ENCODE measurements at regions not wholly inside any gene's neighbourhood (a gene's known extent, or its start where the extent isn't known, plus 50 kb on each side); places are given as distances from the start of the nearest gene placed in this dataset.
A peak's percentile ranks its signal among the peaks of the same experiment; 100 is the strongest.

- FAIRE-seq: no peak
- peak; percentile 17 for DNase-seq (ENCODE audit: low read depth)
- Histone ChIP-seq H3K4me3 (ENCODE audit: low read depth, low read length) (no peak overlapping the region), H3K36me3 (ENCODE audit: control insufficient read depth, insufficient read depth, low read length) (no peaks in the 10 kb centered on the region), H3K27me3 (ENCODE audit: control insufficient read depth, insufficient read depth, low read length) (no peaks in the 10 kb centered on the region)
- TF ChIP-seq CTCF (IDR thresholded peaks at IDR 0.05; ENCODE audit: insufficient read depth, low read length, severe bottlenecking): no peak
Observed at GRCh38 chr5:117084067-117084466, 509.4 kb upstream of the SEMA6A start.

- FAIRE-seq: no peak
- H3K4me3 ChIP-seq (ENCODE audit: low read depth, low read length): no peak overlapping the region
- no peaks in the 10 kb centered on the region for H3K36me3 ChIP-seq (ENCODE audit: control insufficient read depth, insufficient read depth, low read length)
- no peak for TF ChIP-seq CTCF (IDR thresholded peaks at IDR 0.05; ENCODE audit: insufficient read depth, low read length, severe bottlenecking)
- DNase-seq (ENCODE audit: low read depth): no peak
- no peaks in the 10 kb centered on the region for H3K27me3 ChIP-seq (ENCODE audit: control insufficient read depth, insufficient read depth, low read length)
Observed at GRCh38 chr5:117082977-117083376, 508.4 kb upstream of the SEMA6A start.

GRCh38 chr5:117077142-117077541 is 502.5 kb upstream of the SEMA6A start:
- FAIRE-seq (no peak), DNase-seq (ENCODE audit: low read depth) (peak; percentile 30)
- H3K36me3 ChIP-seq (ENCODE audit: control insufficient read depth, insufficient read depth, low read length): no peaks in the 10 kb centered on the region
- no peaks in the 10 kb centered on the region for H3K27me3 ChIP-seq (ENCODE audit: control insufficient read depth, insufficient read depth, low read length)
- TF ChIP-seq CTCF (IDR thresholded peaks at IDR 0.05; ENCODE audit: insufficient read depth, low read length, severe bottlenecking): peak; percentile 50
- H3K4me3 ChIP-seq (ENCODE audit: low read depth, low read length): no peak overlapping the region

- no peak for DNase-seq (ENCODE audit: low read depth)
- no peak for TF ChIP-seq CTCF (IDR thresholded peaks at IDR 0.05; ENCODE audit: insufficient read depth, low read length, severe bottlenecking)
- Histone ChIP-seq H3K36me3 (ENCODE audit: control insufficient read depth, insufficient read depth, low read length) (no peaks in the 10 kb centered on the region), H3K27me3 (ENCODE audit: control insufficient read depth, insufficient read depth, low read length) (no peaks in the 10 kb centered on the region), H3K4me3 (ENCODE audit: low read depth, low read length) (no peak overlapping the region)
- FAIRE-seq: no peak
Observed at GRCh38 chr5:117072439-117072838, 497.8 kb upstream of the SEMA6A start.

- FAIRE-seq: no peak
- H3K36me3 ChIP-seq (ENCODE audit: control insufficient read depth, insufficient read depth, low read length): no peaks in the 10 kb centered on the region
- DNase-seq (ENCODE audit: low read depth): no peak
- no peak overlapping the region for H3K4me3 ChIP-seq (ENCODE audit: low read depth, low read length)
- TF ChIP-seq CTCF (IDR thresholded peaks at IDR 0.05; ENCODE audit: insufficient read depth, low read length, severe bottlenecking): no peak
- H3K27me3 ChIP-seq (ENCODE audit: control insufficient read depth, insufficient read depth, low read length): no peaks in the 10 kb centered on the region
Observed at GRCh38 chr5:117065800-117066199, 491.2 kb upstream of the SEMA6A start.

- Histone ChIP-seq H3K27me3 (ENCODE audit: control insufficient read depth, insufficient read depth, low read length) (no peaks in the 10 kb centered on the region), H3K4me3 (ENCODE audit: low read depth, low read length) (no peak overlapping the region), H3K36me3 (ENCODE audit: control insufficient read depth, insufficient read depth, low read length) (no peaks in the 10 kb centered on the region)
- DNase-seq (ENCODE audit: low read depth) (no peak), FAIRE-seq (no peak)
- TF ChIP-seq CTCF (IDR thresholded peaks at IDR 0.05; ENCODE audit: insufficient read depth, low read length, severe bottlenecking): no peak
Observed at GRCh38 chr5:117065161-117065560, 490.5 kb upstream of the SEMA6A start.

Data from bronchial epithelial cell (primary cell).